ENCODE measurements at regions not wholly inside any gene's neighbourhood (a gene's known extent, or its start where the extent isn't known, plus 50 kb on each side); places are given as distances from the start of the nearest gene placed in this dataset.

- TF ChIP-seq CTCF (IDR thresholded peaks at IDR 0.05) = no peak
- DNase-seq = no peak
- Histone ChIP-seq H3K36me3 (no peaks in the 10 kb centered on the region), H3K4me1 (no peaks in the 10 kb centered on the region), H3K27me3 (no peaks in the 10 kb centered on the region), H3K9me3 (no peaks in the 10 kb centered on the region), H3K4me3 (no peak overlapping the region), H3K9ac (ENCODE audit: low read depth in 2 of 2, low read length in 2 of 2) (no peak overlapping the region), H3K27ac (no peak overlapping the region)
- intact Hi-C loops (cut with DNase I) = no loop called here
Measured at GRCh38 chr14:62599616-62600385, 445.5 kb downstream of the KCNH5 start.

- no peaks in the 10 kb centered on the region for H3K36me3 ChIP-seq
- intact Hi-C loops (cut with DNase I) = no loop called here
Measured at GRCh38 chr14:62602712-62603111, 442.5 kb downstream of the KCNH5 start.

GRCh38 chr14:62604524-62604923 lies 440.7 kb downstream of the KCNH5 start:
- Histone ChIP-seq H3K27me3 (no peaks in the 10 kb centered on the region), H3K36me3 (no peaks in the 10 kb centered on the region), H3K27ac (no peak overlapping the region), H3K9me3 (no peaks in the 10 kb centered on the region), H3K4me1 (no peaks in the 10 kb centered on the region), H3K4me3 (no peak overlapping the region), H3K9ac (ENCODE audit: low read depth in 2 of 2, low read length in 2 of 2) (no peak overlapping the region)
- no peak for DNase-seq
- intact Hi-C loops (cut with DNase I) = no loop called here
- TF ChIP-seq CTCF (IDR thresholded peaks at IDR 0.05) = no peak

More at GRCh38 chr14:62602712-62603111, 442.5 kb downstream of the KCNH5 start:
- Histone ChIP-seq H3K27ac (no peak overlapping the region), H3K27me3 (no peaks in the 10 kb centered on the region), H3K4me1 (no peaks in the 10 kb centered on the region), H3K9ac (ENCODE audit: low read depth in 2 of 2, low read length in 2 of 2) (no peak overlapping the region), H3K4me3 (no peak overlapping the region), H3K9me3 (no peaks in the 10 kb centered on the region)
- no peak for TF ChIP-seq CTCF (IDR thresholded peaks at IDR 0.05)
- no peak for DNase-seq

- intact Hi-C loops (cut with DNase I) = no loop called here
- Histone ChIP-seq H3K4me3 (no peak overlapping the region), H3K36me3 (no peaks in the 10 kb centered on the region), H3K9me3 (no peaks in the 10 kb centered on the region), H3K9ac (ENCODE audit: low read depth in 2 of 2, low read length in 2 of 2) (no peak overlapping the region), H3K4me1 (no peaks in the 10 kb centered on the region), H3K27ac (no peak overlapping the region), H3K27me3 (no peaks in the 10 kb centered on the region)
- no peak for DNase-seq
- TF ChIP-seq CTCF (IDR thresholded peaks at IDR 0.05) = no peak
Measured at GRCh38 chr14:62614122-62614521, 431.1 kb downstream of the KCNH5 start.

- no peak for DNase-seq
- H3K36me3 ChIP-seq = no peaks in the 10 kb centered on the region
- no peak overlapping the region for H3K4me3 ChIP-seq
- H3K9me3 ChIP-seq = no peaks in the 10 kb centered on the region
- no peak overlapping the region for H3K27ac ChIP-seq
- no peaks in the 10 kb centered on the region for H3K4me1 ChIP-seq
- H3K9ac ChIP-seq (ENCODE audit: low read depth in 2 of 2, low read length in 2 of 2) = no peak overlapping the region
- TF ChIP-seq CTCF (IDR thresholded peaks at IDR 0.05) = no peak
- H3K27me3 ChIP-seq = no peaks in the 10 kb centered on the region
- intact Hi-C loops (cut with DNase I) = no loop called here
Measured at GRCh38 chr14:62616668-62617067, 428.6 kb downstream of the KCNH5 start.
